ENCODE measurements at regions not wholly inside any gene's neighbourhood (a gene's known extent, or its start where the extent isn't known, plus 50 kb on each side); places are given as distances from the start of the nearest gene placed in this dataset.

DNA sequence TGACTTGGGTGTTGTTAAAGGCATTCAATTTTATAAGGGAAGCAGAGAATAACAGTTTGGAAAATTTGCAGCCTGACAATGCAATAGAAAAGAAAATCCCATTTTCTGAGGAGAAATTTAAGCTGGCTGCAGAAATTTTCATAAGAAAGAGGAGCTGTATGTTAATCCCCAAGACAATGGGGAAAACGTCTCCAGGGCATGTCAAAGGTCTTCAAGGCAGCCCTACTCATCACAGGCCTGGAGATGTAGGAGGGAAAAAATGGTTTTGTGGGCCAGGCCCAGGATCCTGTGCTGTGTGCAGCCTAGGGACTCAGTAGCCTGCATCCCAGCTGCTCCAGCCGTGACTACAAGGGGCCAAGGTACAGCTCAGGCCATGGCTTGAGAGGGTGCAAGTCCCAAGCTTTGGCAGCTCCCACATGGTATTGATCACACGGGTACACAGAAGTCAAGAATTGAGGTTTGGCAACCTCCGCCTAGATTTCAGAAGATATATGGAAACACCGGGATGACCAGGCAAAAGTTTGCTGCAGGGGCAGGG lies 846.4 kb downstream of the C12orf50 start:
- DNase-seq (no peak), ATAC-seq (no peak)
- H3K9me3 Mint-ChIP-seq: no peaks in the 10 kb centered on the region
- H3K27me3 Mint-ChIP-seq: no peaks in the 10 kb centered on the region
- H3K4me1 Mint-ChIP-seq: no peaks in the 10 kb centered on the region
- H3K27ac Mint-ChIP-seq: no peak overlapping the region
- H3K4me3 Mint-ChIP-seq: no peak overlapping the region

DNA sequence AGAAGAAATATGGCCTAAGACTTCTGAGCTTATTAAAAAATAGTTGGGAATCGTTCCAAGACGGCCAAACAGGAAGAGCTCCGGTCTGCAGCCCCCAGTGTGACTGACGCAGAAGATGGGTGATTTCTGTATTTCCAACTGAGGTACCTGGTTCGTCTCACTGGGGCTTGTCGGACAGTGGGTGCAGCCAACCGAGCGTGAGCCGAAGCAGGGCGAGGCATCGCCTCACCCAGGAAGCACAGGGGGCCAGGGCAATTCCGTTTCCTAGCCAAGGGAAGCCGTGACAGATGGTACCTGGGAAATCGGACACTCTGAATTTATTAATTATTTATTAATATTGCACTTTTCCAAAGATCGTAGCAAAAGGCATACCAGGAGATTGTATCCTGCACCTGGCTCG lies 857.8 kb downstream of the C12orf50 start:
- ATAC-seq: no peak
- Mint-ChIP-seq H3K4me1 (no peaks in the 10 kb centered on the region), H3K27me3 (no peaks in the 10 kb centered on the region), H3K4me3 (no peak overlapping the region), H3K9me3 (peaks cover 39 to 42% of the 10 kb centered on the region in 2 donors), H3K27ac (no peak overlapping the region)
- no peak for DNase-seq

DNA sequence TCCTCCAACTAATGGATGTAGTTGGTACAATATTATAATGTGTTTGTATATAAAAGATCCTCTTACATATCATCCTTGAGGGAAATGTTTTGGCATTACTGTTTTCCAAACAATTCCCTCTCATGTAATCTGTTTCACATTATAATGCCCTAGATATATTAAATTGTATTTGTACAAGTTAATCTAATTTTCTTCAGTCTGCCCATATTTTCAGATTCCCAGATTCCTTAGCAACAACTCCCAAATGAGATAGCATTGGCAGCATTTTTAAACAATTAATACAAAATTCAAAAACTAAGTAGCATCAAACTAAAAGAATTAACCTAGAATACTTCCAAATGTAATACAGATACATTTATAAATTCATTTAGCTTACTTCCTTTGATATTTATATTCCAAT lies 860.2 kb downstream of the C12orf50 start:
- DNase-seq: no peak
- no peak overlapping the region for H3K27ac Mint-ChIP-seq
- no peak for ATAC-seq
- no peak overlapping the region for H3K4me3 Mint-ChIP-seq
- peaks cover 36 to 47% of the 10 kb centered on the region in 2 donors for H3K9me3 Mint-ChIP-seq
- no peaks in the 10 kb centered on the region for H3K4me1 Mint-ChIP-seq
- no peaks in the 10 kb centered on the region for H3K27me3 Mint-ChIP-seq

- Mint-ChIP-seq H3K4me3 (no peak overlapping the region), H3K27me3 (no peaks in the 10 kb centered on the region), H3K4me1 (no peaks in the 10 kb centered on the region), H3K27ac (no peak overlapping the region), H3K9me3 (peaks cover 20 to 30% of the 10 kb centered on the region in 2 donors)
- ATAC-seq: no peak
- no peak for DNase-seq
Observed at GRCh38 chr12:87165733-87166375, 863.3 kb downstream of the C12orf50 start.

GRCh38 chr12:87163122-87163521 lies 866.1 kb downstream of the C12orf50 start:
- ATAC-seq: no peak
- no peaks in the 10 kb centered on the region for H3K27me3 Mint-ChIP-seq

GRCh38 chr12:87160848-87161601 lies 868.2 kb downstream of the C12orf50 start:
- ATAC-seq (no peak), DNase-seq (no peak)
- Mint-ChIP-seq H3K9me3 (peaks cover 9 to 21% of the 10 kb centered on the region in 2 donors), H3K4me3 (no peak overlapping the region), H3K27ac (no peak overlapping the region), H3K27me3 (no peaks in the 10 kb centered on the region), H3K4me1 (no peaks in the 10 kb centered on the region)

More at GRCh38 chr12:87163122-87163521, 866.1 kb downstream of the C12orf50 start:
- peaks cover 16 to 32% of the 10 kb centered on the region in 2 donors for H3K9me3 Mint-ChIP-seq
- no peaks in the 10 kb centered on the region for H3K4me1 Mint-ChIP-seq
- H3K4me3 Mint-ChIP-seq: no peak overlapping the region
- no peak for DNase-seq
- no peak overlapping the region for H3K27ac Mint-ChIP-seq

GRCh38 chr12:87157791-87158190 lies 871.4 kb downstream of the C12orf50 start:
- no peaks in the 10 kb centered on the region for H3K4me1 Mint-ChIP-seq
- H3K4me3 Mint-ChIP-seq: no peak overlapping the region
- no peak overlapping the region for H3K27ac Mint-ChIP-seq
- H3K27me3 Mint-ChIP-seq: no peaks in the 10 kb centered on the region
- ATAC-seq (no peak), DNase-seq (no peak)
- H3K9me3 Mint-ChIP-seq: peaks cover 0 to 8% of the 10 kb centered on the region in 2 donors

- peaks cover 0 to 22% of the 10 kb centered on the region in 2 donors for H3K9me3 Mint-ChIP-seq
- no peaks in the 10 kb centered on the region for H3K27me3 Mint-ChIP-seq
- DNase-seq (no peak), ATAC-seq (no peak)
- H3K4me3 Mint-ChIP-seq: no peak overlapping the region
- H3K4me1 Mint-ChIP-seq: no peaks in the 10 kb centered on the region
- no peak overlapping the region for H3K27ac Mint-ChIP-seq
Observed at GRCh38 chr12:87155621-87156020, 873.6 kb downstream of the C12orf50 start.

GRCh38 chr12:87152841-87153528 lies 876.2 kb downstream of the C12orf50 start:
- no peak for ATAC-seq
- Mint-ChIP-seq H3K4me3 (no peak overlapping the region), H3K4me1 (no peaks in the 10 kb centered on the region), H3K27ac (no peak overlapping the region), H3K9me3 (peaks cover 7 to 34% of the 10 kb centered on the region in 2 donors), H3K27me3 (no peaks in the 10 kb centered on the region)
- DNase-seq: no peak

DNA sequence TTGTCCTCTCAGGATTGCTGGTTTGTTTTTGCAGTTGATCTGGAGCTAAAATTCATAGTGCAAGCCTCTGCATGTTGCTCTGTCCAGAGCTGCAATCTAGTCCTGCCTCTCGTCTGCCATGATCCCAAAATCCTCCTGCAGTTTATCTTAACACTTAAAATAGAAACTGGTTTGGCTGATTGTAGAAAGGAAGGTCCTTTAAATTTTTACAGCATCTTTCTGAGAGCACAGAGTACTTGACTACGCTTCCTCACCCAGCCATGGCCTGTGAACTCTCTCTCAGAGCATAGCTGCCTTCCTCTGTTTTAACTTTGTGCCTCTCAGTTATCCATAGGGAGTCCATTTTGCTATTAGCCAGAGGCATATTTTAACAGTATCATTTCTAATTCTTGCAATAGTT lies 877.1 kb downstream of the C12orf50 start:
- Mint-ChIP-seq H3K9me3 (peaks cover 9 to 35% of the 10 kb centered on the region in 2 donors), H3K27ac (no peak overlapping the region), H3K4me3 (no peak overlapping the region), H3K27me3 (no peaks in the 10 kb centered on the region), H3K4me1 (no peaks in the 10 kb centered on the region)
- DNase-seq (no peak), ATAC-seq (no peak)

DNA sequence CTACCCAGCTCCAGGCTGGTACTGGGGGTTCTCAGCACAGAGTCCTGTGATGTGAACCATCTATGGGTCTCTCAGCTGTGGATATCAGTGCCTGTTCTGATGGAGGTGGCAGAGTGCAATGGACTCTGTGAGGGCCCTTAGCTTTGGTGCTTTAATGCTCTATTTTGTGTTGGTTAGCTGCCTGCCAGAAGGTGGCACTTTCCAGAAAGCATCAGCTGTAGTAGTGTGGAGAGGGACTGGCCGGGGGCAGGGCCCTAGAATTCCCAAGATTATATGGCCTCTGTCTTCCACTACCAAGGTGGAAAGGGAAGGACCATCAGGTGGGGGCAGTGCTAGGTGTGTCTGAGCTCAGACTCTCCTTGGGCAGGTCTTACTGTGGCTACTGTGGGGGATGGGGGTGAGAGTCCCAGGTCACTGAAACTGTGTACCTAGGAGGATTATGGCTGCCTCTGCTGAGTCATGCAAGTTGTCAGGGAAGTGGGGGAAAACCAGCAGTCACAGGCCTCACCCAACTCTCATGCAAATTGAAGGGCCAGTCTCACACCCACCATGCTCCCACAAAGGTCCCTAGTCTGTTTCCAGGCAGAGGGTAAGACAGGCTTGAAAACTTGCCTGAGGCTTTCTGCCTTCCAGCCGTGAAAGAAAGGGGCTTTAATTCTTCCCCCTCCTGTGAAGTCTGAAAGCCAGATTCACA lies 878.1 kb downstream of the C12orf50 start:
- DNase-seq (no peak), ATAC-seq (no peak)
- Mint-ChIP-seq H3K27me3 (no peaks in the 10 kb centered on the region), H3K4me3 (no peak overlapping the region), H3K27ac (no peak overlapping the region), H3K9me3 (peaks cover 9 to 35% of the 10 kb centered on the region in 2 donors), H3K4me1 (no peaks in the 10 kb centered on the region)

- DNase-seq: no peak
- Mint-ChIP-seq H3K27ac (no peak overlapping the region), H3K9me3 (peaks cover 5 to 8% of the 10 kb centered on the region in 2 donors), H3K4me1 (no peaks in the 10 kb centered on the region), H3K4me3 (no peak overlapping the region), H3K27me3 (no peaks in the 10 kb centered on the region)
- ATAC-seq: no peak
Observed at GRCh38 chr12:87142342-87142741, 886.2 kb upstream of the MGAT4C start.

- Mint-ChIP-seq H3K27ac (no peak overlapping the region), H3K27me3 (no peaks in the 10 kb centered on the region), H3K9me3 (peaks cover 8 to 13% of the 10 kb centered on the region in 2 donors), H3K4me1 (no peaks in the 10 kb centered on the region), H3K4me3 (no peak overlapping the region)
- DNase-seq (no peak), ATAC-seq (no peak)
Observed at GRCh38 chr12:87141091-87141490, 884.9 kb upstream of the MGAT4C start.

- Mint-ChIP-seq H3K27ac (no peak overlapping the region), H3K4me3 (no peak overlapping the region), H3K4me1 (no peaks in the 10 kb centered on the region), H3K27me3 (no peaks in the 10 kb centered on the region), H3K9me3 (peaks cover 8 to 13% of the 10 kb centered on the region in 2 donors)
- ATAC-seq (no peak), DNase-seq (no peak)
Observed at GRCh38 chr12:87140262-87140661, 884.1 kb upstream of the MGAT4C start.

GRCh38 chr12:87137220-87137619 lies 881.0 kb upstream of the MGAT4C start:
- H3K27ac Mint-ChIP-seq: no peak overlapping the region
- no peaks in the 10 kb centered on the region for H3K4me1 Mint-ChIP-seq
- no peak for ATAC-seq

More at GRCh38 chr12:87137220-87137619, 881.0 kb upstream of the MGAT4C start:
- Mint-ChIP-seq H3K27me3 (no peaks in the 10 kb centered on the region), H3K9me3 (peaks cover 0 to 8% of the 10 kb centered on the region in 2 donors), H3K4me3 (no peak overlapping the region)
- no peak for DNase-seq
